ENCODE measurements at regions not wholly inside any gene's neighbourhood (a gene's known extent, or its start where the extent isn't known, plus 50 kb on each side); places are given as distances from the start of the nearest gene placed in this dataset.

DNA sequence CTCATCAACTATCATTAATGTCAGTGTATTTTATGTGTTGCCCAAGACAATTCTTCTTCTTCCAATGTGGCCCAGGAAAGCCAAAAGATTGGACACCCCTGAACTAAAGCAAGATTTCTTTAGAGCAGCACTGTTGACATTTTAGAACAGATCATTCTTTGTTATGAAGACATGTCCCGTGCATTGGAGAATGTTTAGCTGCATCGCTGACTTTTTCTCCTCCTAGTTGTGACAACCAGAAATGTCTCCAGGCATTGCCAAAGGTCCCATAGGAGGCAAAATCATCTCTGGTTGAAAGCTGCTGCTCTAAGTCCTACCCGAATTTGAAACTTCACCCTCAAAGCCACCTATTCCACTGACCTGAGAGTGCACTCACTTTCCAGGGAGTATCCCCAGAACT lies 62.7 kb upstream of the IRX6 start:
- H3K27me3 Mint-ChIP-seq (ENCODE audit: low read depth): peaks cover 21% of the 10 kb centered on the region
- H3K27ac Mint-ChIP-seq: no peak overlapping the region
- no peaks in the 10 kb centered on the region for H3K9me3 Mint-ChIP-seq
- no peak for DNase-seq (ENCODE audit: low spot score in 2 of 2, unreplicated experiment in 2 of 2)
- TF ChIP-seq, protein P1, sequence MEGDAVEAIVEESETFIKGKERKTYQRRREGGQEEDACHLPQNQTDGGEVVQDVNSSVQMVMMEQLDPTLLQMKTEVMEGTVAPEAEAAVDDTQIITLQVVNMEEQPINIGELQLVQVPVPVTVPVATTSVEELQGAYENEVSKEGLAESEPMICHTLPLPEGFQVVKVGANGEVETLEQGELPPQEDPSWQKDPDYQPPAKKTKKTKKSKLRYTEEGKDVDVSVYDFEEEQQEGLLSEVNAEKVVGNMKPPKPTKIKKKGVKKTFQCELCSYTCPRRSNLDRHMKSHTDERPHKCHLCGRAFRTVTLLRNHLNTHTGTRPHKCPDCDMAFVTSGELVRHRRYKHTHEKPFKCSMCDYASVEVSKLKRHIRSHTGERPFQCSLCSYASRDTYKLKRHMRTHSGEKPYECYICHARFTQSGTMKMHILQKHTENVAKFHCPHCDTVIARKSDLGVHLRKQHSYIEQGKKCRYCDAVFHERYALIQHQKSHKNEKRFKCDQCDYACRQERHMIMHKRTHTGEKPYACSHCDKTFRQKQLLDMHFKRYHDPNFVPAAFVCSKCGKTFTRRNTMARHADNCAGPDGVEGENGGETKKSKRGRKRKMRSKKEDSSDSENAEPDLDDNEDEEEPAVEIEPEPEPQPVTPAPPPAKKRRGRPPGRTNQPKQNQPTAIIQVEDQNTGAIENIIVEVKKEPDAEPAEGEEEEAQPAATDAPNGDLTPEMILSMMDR (IDR thresholded peaks at IDR 0.05; ENCODE audit: unreplicated experiment): no peak
- H3K36me3 Mint-ChIP-seq: no peaks in the 10 kb centered on the region
- no peak overlapping the region for H3K4me3 Mint-ChIP-seq
- peaks cover 25% of the 10 kb centered on the region for H3K4me1 Mint-ChIP-seq

DNA sequence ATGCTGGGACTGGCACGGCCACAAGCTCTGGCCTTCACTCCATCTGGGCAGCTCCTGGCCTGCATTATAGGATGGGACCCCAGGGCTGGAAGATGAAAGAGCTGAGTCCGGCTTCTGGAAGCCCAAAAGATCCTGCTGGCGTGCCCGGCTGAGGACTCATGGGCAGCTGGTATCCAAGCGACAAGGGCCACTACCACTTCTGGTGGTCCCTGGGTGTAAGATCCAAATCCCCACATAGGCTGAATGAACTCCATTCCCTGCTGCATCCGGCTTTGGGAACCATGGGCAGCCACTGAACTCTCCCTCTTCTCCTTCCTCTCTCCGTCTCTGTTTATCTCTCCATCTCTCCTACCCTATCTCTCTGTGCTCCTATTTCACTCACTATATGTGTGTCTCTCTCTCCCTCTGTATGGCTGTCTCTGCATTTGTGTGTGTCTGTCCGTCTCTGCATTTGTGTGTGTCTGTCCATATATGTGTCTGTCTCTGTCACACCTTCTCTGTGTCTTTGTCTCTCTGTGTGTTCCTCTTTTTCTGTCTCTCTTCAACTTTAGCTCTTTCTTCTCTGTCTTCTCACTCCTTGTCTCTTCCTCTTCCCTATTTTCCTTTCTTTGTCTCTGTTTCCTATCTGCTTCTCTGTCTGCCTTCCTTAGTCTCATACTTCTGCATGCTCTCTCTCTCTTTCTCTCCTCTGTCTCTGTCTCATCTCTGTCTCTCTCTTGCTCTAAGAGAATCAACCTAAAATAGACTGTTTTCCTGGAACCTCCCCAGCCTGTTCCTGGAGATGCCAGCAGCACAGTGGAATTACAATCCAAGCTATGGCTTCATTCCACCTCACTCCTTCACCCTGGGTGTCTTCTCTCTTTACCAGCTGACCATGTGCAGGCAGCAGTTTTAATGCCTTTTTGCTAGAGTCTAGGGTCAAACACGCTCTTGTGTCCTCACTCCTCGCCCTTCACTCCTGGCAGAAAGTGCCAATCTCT lies 60.4 kb upstream of the IRX6 start:
- no peak overlapping the region for H3K27ac Mint-ChIP-seq
- no peaks in the 10 kb centered on the region for H3K9me3 Mint-ChIP-seq
- H3K4me3 Mint-ChIP-seq: no peak overlapping the region
- peaks cover 8% of the 10 kb centered on the region for H3K4me1 Mint-ChIP-seq
- no peaks in the 10 kb centered on the region for H3K36me3 Mint-ChIP-seq
- TF ChIP-seq, protein P1 (IDR thresholded peaks at IDR 0.05; ENCODE audit: unreplicated experiment): no peak
- H3K27me3 Mint-ChIP-seq (ENCODE audit: low read depth): peaks cover 31% of the 10 kb centered on the region
- DNase-seq (ENCODE audit: low spot score in 2 of 2, unreplicated experiment in 2 of 2): no peak

DNA sequence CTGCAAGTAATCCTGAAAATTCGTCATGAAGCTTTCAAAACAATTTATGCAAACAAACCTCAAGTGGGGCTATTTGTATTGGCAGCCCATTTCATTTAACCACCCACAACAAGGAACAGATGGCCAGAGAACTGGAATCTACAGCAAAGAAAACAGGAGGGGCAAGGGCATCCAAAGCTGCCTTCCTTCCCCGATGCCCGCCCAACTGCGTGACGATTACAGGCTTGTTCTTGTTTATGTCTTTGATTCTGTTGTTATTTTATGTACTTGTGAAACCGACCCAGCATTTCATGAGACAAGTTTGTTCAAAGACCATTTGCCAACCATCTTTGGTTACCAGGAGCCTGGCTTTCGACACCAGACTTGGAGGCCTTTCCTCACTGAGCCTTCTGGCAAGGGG lies 59.1 kb upstream of the IRX6 start:
- Mint-ChIP-seq H3K4me1 (peaks cover 8% of the 10 kb centered on the region), H3K9me3 (peaks cover 4% of the 10 kb centered on the region)

DNA sequence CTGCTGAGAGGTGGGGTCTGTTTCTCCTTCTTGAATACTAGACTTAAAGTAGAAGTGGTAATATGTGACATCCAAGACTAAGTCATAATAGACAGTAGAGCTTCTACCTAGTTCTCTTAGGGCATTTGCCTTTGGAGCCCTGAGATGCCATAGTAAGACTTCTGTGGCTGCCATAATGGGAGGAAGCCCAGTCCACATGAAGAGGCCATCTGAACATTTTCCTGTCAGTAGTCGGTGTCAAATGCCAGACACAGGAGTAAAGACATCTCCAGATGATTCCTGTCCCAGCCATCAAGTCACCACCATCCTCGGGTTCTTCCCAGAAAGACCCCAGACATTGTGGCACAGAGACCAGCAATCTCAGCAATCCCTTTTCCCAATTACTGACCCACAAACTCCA lies 58.1 kb upstream of the IRX6 start:
- Mint-ChIP-seq H3K27me3 (ENCODE audit: low read depth) (peaks cover 47% of the 10 kb centered on the region), H3K4me1 (peaks cover 8% of the 10 kb centered on the region), H3K36me3 (no peaks in the 10 kb centered on the region), H3K27ac (no peak overlapping the region), H3K9me3 (peaks cover 4% of the 10 kb centered on the region), H3K4me3 (no peak overlapping the region)
- TF ChIP-seq, protein P1 (IDR thresholded peaks at IDR 0.05; ENCODE audit: unreplicated experiment): no peak
- DNase-seq (ENCODE audit: low spot score in 2 of 2, unreplicated experiment in 2 of 2): no peak

More for the DNA sequence above, 59.1 kb upstream of the IRX6 start:
- no peak overlapping the region for H3K27ac Mint-ChIP-seq
- peaks cover 44% of the 10 kb centered on the region for H3K27me3 Mint-ChIP-seq (ENCODE audit: low read depth)
- TF ChIP-seq, protein P1 (IDR thresholded peaks at IDR 0.05; ENCODE audit: unreplicated experiment): no peak
- H3K4me3 Mint-ChIP-seq: no peak overlapping the region
- no peaks in the 10 kb centered on the region for H3K36me3 Mint-ChIP-seq
- DNase-seq (ENCODE audit: low spot score in 2 of 2, unreplicated experiment in 2 of 2): no peak

DNA sequence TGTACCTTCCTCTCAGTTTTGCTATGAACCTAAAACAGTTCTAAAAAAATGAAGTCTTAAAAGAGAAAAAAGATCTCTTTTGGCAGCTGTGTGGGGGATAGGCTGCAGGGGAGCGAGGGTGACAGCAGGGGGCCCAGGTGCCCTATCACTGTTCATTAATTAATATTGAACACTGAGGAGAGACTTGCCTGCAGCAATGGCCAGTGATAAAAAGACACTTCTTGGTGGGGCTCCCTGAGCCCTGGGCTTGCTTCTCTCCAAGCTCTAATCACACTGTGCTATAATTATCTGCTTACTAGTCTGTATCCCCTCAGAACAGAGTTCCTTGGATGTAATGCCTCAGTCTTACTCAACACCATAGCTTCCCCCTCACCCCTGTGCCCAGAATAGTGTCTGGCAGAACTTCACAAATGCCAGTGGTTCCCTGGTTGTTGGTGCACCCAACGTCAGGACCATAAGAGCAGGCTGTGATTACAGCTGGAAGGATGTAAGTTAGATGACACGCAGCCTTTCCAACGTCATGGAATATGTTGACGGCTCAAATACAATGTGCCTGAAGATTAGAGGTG lies 52.0 kb upstream of the IRX6 start:
- Mint-ChIP-seq H3K27me3 (ENCODE audit: low read depth) (peaks cover 47% of the 10 kb centered on the region), H3K36me3 (no peaks in the 10 kb centered on the region), H3K27ac (no peak overlapping the region), H3K9me3 (peaks cover 4% of the 10 kb centered on the region), H3K4me1 (peaks cover 9% of the 10 kb centered on the region), H3K4me3 (no peak overlapping the region)
- TF ChIP-seq, protein P1 (IDR thresholded peaks at IDR 0.05; ENCODE audit: unreplicated experiment): no peak
- no peak for DNase-seq (ENCODE audit: low spot score in 2 of 2, unreplicated experiment in 2 of 2)
